Neural progenitor cell (in vitro differentiated cells): ENCODE measurements at regions not wholly inside any gene's neighbourhood (a gene's known extent, or its start where the extent isn't known, plus 50 kb on each side); places are given as distances from the start of the nearest gene placed in this dataset.

ENCODE experiments used
- CTCF ChIP-seq: fragments of 200-600 bp; sonication (generic); IDR thresholded peaks from 2 replicates; pipeline ENCODE4 v1.5.1; 2017; ENCODE audit warnings: antibody characterized with exemption, mild to moderate bottlenecking
- EZH2 ChIP-seq: fragments of 200-600 bp; sonication (generic); IDR thresholded peaks from 2 replicates; pipeline ENCODE4 v1.6.1; 2017; ENCODE audit warnings: antibody characterized with exemption, mild to moderate bottlenecking, moderate library complexity
- EZH2phosphoT487 ChIP-seq: fragments of 200-600 bp; sonication (generic); IDR thresholded peaks from 2 replicates; pipeline ENCODE4 v1.6.1; 2017; ENCODE audit warnings: antibody characterized with exemption

- TF ChIP-seq CTCF (no peak), EZH2 (no peak), EZH2phosphoT487 (no peak)
Observed at GRCh38 chr12:70077441-70077840, 165.8 kb upstream of the CNOT2 start.
